Stimulated activated CD4-positive, alpha-beta T cell treated with anti-CD3 and anti-CD28 coated beads, Interleukin-12 subunit alpha, Interleukin-12 subunit beta, amount 100 ng/mL, for 24 hours (primary cell): ENCODE measurements at regions not wholly inside any gene's neighbourhood (a gene's known extent, or its start where the extent isn't known, plus 50 kb on each side); places are given as distances from the start of the nearest gene placed in this dataset.
"Not testable (repeated sequence)": the region's sequence is repeated elsewhere in the genome, so short reads cannot be mapped to it uniquely, and the experiment has no call there.

ENCODE experiments used
- DNase-seq, 2 experiments: peaks; one replicate each; pipeline ENCODE4 v3.0.0-alpha.2; 2020; ENCODE audit warnings: low read depth in 2 of 2

- no peak for DNase-seq
Measured at GRCh38 chr12:96085475-96085874, 50.1 kb upstream of the LTA4H start.

DNA sequence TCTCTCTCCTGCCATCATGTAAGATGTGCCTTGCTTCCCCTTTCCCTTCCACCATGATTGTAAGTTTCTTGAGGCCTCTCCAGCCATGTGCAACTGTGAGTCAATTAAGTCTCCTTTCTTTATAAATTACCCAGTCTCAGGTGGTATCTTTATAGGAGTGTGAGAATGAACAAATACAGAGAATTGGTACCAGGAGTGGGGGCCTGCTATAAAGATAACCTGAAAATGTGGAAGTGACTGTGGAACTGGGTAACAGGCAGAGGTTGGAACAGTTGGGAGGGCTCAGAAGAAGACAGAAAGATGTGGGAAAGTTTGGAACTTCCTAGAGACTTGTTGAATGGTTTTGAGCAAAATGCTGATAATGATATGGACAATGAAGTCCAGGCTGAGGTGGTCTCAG lies 50.8 kb upstream of the LTA4H start:
- not testable (repeated sequence) for DNase-seq

- DNase-seq = no peak
Measured at GRCh38 chr12:96091833-96092232, 56.4 kb upstream of the LTA4H start.

DNA sequence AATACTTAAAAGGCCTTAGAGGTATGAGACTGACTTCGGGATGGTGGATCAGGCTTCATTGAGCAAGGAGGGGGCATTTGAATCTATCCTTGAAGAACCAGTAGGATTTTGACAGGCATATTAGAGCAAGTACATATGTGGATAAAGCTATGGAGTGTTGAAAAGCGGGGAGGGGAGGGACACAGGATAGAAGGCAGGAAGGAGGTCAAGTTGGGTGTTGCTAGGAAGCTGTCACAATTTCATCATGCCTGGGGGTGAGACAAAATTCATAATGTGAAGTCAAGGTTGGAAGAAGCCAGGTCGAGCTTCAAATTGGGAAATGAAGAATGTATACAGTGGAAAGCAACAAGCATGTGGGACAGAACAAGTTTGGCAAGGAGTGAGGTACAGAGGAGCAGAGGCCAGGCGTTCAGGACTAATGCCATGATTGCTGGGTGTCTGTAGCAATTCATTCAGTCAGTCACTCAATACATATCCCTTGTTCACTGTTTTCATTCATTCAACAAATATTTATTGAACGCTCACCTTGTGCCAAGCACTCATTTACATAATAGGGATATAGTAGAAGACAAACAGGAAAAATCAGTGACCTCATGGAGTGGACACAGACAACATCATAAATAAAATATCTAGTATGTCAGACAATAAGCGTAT lies 58.3 kb upstream of the LTA4H start:
- DNase-seq = no peak

DNA sequence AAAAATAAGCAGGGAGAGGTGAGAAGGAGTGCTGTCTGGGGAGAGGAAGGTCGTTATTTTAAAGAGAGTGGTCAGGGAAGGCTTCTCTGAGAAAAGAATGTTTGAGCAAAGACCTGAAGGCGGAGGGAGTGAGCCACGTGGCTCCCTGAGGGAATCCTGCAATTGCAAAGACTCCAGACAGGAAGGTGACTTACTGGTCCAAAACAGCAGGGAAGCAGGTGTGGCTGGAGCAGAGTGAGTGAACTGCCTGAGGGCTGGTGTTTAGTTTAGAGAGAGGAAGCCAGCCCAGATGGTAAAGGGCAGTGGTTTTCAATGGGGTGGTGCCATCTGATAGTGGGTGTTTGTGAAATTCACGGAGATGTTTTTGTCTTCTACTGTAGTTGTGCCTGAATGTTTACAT lies 58.8 kb upstream of the LTA4H start:
- DNase-seq = no peak

DNA sequence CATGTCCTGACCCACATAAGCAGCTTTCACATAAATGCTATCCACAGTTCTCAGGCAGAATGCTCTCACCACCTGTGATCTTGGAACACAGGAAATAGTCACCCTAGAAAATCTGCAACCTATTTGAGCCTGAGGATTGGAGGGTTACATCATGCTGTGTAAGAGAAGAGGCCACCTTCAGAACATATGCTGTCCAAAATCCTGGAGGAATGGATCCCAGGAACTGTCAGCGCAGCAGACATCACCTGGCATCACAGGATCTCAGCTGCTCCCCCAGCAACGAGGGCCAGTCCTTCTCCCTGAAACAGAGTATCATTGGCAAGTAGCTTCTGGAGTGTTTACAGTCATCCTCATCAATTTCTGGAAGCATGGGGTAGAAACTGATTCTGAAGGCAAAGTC lies 63.2 kb upstream of the LTA4H start:
- no peak for DNase-seq

DNA sequence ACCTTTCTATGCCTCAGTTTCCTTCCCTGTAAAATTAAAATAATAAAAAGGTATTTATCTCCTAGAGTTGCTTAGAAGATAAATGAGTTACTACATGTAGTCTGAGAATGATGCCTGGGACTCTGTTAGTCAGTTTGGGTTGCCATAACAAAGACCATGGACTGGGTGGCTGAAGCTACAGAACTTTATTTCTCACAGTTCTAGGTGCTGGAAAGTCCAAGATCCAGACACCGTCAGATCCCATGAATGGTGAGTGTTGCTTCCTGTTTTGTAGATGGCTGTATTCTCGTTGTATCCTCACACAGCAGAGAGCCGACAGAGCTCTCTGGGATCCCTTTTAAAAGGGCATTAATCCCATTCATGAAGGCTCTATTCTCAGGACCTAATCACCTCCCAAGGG lies 64.0 kb upstream of the LTA4H start:
- no peak for DNase-seq

GRCh38 chr12:96099986-96100385 lies 64.6 kb upstream of the LTA4H start:
- no peak for DNase-seq

DNA sequence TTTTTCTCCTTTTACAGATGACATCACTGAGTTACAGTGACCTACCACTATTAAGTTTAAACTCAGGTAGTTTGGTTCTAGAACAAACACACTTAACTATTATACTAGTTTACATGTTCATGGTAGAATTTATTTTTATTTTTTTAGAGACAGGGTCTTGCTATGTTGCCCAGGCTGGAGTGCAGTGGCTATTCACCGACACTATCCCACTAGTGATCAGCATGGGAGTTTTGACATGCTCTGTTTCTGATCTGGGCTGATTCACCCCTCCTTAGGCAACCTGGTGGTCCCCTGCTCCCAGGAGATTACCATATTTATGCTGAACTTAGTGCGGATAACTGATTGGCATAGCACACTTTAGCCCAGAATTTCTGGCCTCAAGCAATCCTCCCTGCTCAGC lies 66.4 kb upstream of the LTA4H start:
- DNase-seq = no peak

GRCh38 chr12:96103067-96103644 lies 67.8 kb upstream of the LTA4H start:
- no peak for DNase-seq

DNA sequence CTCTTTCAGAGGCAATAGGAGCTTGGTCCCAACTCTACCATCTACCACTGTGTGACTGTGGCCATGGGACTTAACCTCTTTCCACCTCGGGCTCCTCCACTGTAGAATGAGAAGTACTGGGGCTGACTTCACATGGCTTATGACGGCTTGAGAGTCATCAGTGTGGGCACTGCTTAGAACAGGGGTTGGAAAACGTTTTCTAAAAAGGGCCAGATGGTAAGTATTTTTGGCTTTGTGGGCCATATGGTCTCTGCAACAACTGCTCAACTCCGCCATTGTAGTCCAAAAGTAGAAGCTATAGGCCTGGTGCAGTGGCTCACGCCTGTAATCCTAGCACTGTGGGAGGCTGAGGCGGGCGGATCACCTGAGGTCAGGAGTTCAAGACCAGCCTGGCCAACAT lies 69.2 kb upstream of the LTA4H start:
- DNase-seq = no peak

GRCh38 chr12:96106137-96106536 lies 70.8 kb upstream of the LTA4H start:
- no peak for DNase-seq

GRCh38 chr12:96107236-96107635 lies 71.8 kb upstream of the LTA4H start:
- DNase-seq = no peak

GRCh38 chr12:96108321-96108720 lies 72.9 kb upstream of the LTA4H start:
- DNase-seq = peak in 1 of 2 experiments; percentile 4

DNA sequence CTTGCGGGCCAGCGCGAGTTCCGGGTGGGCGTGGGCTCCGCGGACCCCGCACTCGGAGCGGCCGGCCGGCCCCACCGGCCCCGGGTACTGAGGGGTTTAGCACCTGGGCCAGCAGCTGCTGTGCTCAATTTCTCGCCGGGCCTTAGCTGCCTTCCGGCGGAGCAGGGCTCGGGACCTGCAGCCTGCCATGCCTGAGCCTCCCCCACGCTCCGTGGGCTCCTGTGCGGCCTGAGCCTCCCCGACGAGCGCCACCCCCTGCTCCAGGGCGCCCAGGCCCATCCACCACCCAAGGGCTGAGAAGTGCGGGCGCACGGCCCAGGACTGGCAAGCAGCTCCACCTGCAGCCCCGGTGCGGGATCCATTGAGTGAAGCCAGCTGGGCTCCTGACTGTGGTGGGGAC lies 73.6 kb upstream of the LTA4H start:
- not testable (repeated sequence) for DNase-seq

GRCh38 chr12:96112733-96113132 lies 77.3 kb upstream of the LTA4H start:
- no peak for DNase-seq

DNA sequence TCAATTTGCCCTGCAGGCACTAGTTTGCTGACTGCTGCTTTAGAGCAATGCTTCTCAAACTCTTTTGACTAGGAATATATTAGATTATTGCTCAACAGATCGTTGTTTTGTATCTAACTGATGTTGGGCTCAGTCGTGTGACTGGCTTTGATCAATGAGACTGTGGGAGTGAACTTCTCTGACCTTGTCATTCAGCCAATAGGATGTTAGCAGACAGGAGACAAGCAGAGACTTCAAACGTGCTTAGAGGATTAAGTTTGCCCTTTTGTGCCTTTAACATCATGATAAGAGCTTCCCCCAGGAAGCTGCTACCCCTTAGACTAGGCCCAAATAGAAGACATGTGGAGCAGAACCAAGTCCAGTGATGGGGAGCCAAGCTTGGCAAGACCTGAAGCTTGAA lies 76.7 kb upstream of the ELK3 start:
- no peak for DNase-seq

DNA sequence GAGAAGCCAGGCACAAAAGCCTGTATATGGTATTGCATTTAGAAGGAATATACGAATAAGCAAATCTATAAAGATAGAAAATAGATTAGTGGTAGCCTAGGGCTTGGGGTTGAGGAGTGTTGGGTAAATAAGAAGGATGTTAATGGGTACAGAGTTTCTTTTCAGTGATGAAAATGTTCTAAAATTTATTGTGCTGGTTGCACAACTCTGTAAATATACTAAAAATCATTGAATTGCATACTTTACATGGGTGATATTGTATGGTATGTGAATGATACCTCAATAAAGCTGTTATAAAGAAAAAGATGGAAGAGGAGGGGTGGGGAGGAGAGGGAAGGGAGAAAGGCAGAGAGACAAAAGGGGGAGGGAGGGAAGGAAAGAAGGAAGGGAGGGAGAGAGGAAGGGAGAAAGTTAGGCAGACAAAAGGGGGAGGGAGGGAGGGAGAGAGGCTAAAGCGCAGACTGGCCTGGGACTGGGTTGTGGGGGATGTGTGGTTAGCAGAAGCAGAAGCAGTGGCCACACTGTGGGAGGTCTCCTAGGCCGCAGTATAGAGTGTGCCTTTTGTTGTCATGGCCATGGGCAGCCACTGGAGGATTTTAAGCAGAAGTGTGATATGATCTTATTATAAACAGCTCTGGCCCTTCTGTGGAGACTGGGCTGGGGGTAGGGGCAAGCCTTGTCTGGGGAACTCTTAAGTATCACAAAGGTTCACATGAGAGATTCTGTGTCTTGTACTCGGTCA lies 73.6 kb upstream of the ELK3 start:
- DNase-seq = no peak

GRCh38 chr12:96121271-96121711 lies 72.9 kb upstream of the ELK3 start:
- DNase-seq = no peak

GRCh38 chr12:96128292-96128691 lies 65.9 kb upstream of the ELK3 start:
- not testable (repeated sequence) for DNase-seq

DNA sequence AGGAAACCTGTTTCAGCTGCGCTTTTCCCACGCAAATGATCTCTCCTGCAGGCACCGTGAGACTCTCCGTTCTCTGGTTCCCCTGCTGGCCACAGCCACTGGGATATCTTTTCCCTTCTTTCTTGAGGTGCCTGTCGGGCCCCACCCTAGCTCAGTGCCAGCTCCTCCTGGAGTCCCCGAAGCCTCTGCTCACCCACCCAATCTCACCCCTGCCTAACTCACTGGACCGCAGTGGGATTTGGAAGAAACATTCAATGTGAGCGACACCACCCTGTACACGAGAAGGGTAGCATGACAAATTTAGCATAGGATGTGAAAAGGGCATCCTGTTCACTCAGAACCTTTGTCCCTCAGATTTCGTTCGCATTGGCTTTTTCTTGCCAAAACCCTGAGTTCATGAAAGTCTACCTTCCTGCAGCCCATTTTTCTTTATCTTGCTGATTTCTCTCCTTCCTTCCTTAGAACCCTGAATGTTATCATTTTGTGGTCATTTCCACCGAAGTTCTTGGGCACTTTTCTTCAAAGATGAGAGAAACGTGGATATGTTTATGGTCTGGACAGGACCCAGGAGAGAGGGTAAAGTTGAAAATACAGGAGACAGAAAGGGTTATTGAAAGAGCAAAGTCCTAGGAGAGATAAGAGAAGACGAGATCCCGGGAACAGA lies 63.6 kb upstream of the ELK3 start:
- DNase-seq = no peak

DNA sequence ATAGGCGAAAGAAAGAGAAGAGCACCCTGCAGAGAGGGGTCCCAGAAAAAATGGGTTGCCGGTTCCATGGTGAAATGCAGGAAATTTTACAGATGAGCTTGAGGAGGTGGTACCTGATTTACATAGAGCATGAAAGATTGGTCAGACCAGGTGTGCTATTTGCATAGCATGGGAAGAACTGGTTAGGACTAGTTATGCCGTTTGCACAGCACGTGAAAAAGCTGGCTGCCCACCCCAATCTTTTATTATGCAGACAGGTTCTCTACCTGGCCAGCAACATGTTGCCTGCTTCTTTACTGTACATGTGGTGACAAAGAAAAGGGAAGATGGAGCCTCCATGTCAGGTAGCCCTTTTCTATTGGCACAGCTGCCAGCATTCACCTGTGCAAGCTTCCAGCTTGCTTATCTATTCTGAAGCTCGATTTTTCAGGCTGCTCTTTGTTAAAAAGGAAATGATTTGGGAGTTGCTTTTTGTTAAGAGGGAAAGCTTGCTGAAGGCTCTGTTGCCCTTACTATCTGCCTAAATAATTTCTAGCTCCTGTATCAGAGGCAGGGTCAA lies 62.9 kb upstream of the ELK3 start:
- no peak for DNase-seq
